GM12865 (cell line): ENCODE measurements at regions not wholly inside any gene's neighbourhood (a gene's known extent, or its start where the extent isn't known, plus 50 kb on each side); places are given as distances from the start of the nearest gene placed in this dataset.
"Not testable (repeated sequence)": the region's sequence is repeated elsewhere in the genome, so short reads cannot be mapped to it uniquely, and the experiment has no call there.

Experiments used
- DNase-seq: peaks from one replicate; pipeline ENCODE4 v3.0.0; 2010; ENCODE audit warnings: low read depth
- H3K4me3 ChIP-seq: 2 replicates; pipeline ENCODE4 v1.5.1; 2011; ENCODE audit warnings: mild to moderate bottlenecking, low read depth, low read length, control low read depth
- TF ChIP-seq, protein P1 (sequence below): IDR thresholded peaks from 2 replicates; pipeline ENCODE4 v1.5.1; 2011; ENCODE audit warnings: low read length, control low read depth, low read depth, inconsistent platforms; ENCODE audit not compliant: insufficient read depth; ENCODE audit errors: missing control alignments

DNA sequence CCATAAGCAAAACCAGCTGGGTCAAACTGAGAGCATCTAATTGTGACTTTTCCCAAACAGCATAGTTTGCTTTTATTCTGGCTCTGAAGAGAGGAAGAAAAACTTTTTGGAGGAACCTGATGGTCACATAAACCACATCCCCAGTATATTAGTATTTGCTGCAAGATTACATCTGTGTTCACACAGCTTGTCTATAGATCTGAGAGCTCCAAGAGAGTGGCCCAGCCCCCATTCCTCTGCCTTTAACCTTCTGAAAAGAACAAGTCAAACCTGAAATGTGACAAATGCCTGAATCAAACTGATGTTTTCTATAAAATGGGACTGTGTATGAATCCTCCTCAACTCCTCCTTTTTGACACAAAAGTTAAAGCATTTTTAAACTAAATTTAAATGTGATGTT, 435.2 kb downstream of the ZNF479 start:
- DNase-seq, H3K4me3 ChIP-seq: not testable (repeated sequence)

DNA sequence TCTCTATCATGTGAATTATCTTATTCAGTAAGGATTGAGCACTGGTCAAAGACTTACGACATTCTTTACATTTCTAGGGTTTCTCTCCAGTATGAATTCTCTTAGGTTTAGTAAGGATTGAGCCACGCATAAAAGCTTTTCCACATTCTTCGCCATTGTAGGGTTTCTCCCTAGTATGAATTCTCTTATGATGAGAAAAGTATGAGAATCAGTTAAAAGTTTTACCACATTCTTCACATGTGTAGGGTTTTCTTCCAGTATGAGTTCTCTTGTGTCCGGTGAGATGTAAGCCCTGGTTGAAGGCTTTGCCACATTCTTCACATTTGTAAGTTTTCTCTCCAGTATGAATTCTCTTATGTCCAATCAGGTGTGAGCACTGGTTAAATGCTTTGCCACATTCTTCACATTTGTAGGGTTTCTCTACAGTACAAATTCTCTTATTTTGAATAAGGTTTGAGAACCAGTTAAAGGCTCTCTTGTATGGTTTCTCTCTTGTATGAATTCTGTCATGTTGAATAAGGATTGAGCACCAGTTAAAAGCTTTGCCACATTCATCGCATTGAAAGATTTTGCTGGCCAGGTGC, 445.9 kb downstream of the ZNF479 start:
- TF ChIP-seq, protein P1, sequence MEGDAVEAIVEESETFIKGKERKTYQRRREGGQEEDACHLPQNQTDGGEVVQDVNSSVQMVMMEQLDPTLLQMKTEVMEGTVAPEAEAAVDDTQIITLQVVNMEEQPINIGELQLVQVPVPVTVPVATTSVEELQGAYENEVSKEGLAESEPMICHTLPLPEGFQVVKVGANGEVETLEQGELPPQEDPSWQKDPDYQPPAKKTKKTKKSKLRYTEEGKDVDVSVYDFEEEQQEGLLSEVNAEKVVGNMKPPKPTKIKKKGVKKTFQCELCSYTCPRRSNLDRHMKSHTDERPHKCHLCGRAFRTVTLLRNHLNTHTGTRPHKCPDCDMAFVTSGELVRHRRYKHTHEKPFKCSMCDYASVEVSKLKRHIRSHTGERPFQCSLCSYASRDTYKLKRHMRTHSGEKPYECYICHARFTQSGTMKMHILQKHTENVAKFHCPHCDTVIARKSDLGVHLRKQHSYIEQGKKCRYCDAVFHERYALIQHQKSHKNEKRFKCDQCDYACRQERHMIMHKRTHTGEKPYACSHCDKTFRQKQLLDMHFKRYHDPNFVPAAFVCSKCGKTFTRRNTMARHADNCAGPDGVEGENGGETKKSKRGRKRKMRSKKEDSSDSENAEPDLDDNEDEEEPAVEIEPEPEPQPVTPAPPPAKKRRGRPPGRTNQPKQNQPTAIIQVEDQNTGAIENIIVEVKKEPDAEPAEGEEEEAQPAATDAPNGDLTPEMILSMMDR, result no peak
- no peak for DNase-seq
- H3K4me3 ChIP-seq, result no peak overlapping the region

DNA sequence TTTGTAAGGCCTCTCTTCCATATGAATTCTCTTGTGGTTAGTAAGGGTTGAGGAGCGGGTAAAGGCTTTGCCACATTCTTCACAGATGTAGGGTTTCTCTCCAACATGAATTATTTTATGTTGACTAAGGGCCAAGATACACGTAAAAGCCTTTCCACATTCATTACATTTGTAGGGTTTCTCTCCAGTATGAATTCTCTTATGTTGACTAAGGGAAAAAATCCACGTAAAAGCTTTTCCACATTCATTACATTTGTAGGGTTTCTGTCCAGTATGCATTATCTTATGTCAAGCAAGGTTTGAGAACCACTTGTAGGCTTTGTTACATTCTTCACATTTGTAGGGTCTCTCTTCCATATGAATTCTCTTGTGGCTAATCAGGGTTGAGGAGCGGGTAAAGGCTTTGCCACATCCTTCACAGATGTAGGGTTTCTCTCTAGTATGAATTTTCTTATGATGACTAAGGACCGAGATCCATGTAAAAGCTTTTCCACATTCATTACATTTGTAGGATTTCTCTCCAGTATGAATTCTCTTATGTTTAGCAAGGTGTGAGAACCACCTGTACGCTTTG, 493.0 kb downstream of the ZNF479 start:
- H3K4me3 ChIP-seq, result no peak overlapping the region
- no peak for DNase-seq
- TF ChIP-seq, protein P1, result no peak

DNA sequence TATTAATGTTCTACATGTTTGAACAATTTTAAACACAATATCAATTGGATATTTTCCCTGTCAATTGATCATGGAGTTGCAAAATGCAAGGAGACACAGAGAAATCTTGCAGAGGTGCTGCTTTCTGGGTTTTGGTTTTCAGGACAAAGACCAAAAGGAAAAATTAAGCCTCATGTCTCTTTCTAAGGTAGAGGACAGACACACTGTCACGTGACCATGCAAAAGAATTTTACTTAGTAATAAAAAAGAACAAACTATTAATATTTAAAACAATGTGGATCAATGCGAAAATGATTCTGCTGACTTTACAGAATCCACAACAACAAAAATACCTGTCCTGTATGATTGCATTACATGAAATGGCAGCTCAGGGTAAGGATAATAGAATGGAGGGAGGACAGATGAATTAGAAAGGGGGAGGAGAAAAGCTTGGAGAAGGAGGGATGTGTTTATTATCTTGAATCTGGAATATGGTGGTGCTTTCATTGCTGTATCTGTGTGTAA, 493.7 kb upstream of the NUPR2 start:
- TF ChIP-seq, protein P1, result no peak
- DNase-seq, result no peak
- H3K4me3 ChIP-seq, result no peak overlapping the region

DNA sequence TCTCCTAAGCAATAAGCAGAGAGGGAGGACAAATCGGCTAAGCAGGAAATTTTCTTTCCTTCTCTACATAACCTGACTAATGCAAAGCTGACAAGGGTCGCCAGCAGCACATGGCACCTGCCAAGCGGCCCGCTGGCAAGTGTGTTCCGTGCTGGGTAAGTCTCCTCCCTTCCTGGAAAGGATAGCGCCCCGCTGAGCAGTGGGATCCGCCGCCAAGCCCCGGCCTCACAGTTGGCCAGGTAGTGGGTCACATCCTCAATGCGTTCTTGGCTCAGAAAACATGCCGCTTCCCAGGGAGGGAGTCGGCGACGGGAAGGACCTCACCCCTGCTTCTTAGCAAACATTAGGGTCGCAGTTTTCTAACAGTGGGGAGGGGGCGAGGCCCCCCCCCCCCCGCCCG, 488.9 kb upstream of the NUPR2 start:
- no peak for DNase-seq
- H3K4me3 ChIP-seq, result no peak overlapping the region
- TF ChIP-seq, protein P1, result no peak

DNA sequence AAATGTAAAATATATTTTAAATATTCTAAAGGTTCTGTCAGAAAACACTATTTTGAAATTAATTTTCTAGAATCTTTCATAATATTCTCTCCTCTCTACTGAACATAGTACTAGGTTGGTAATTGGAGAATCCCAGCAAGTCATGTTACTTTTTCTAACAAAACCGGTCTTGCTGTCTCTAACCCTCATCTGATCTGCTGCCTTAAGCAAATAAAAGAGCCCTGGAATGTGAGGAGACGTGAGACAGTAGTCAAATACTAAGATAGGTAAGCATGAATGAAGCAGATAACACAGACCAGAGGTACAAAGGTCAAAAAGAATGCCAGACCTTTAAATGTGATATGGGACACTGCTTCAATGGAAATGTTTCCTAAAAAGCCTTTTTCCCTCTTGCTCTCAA, 462.4 kb upstream of the NUPR2 start:
- TF ChIP-seq, protein P1, result no peak
- no peak overlapping the region for H3K4me3 ChIP-seq
- DNase-seq, result no peak

DNA sequence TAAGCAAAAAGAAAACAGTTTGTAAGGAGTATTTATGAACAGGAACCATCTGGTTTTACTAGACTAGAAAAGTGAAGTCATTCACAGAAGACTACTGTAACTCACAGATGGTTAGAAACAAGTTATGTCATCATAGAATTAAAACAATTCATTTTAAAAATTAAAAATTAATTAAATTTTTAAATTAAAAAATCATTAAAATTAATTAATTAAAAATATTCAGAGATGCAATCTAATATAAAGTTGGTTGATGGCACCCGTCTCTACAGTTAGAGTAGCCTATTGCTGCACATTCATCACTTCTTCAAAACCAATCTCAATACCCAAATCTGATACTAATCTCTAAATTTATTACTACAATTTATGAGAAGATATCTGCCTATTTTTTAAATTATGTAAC, 454.8 kb upstream of the NUPR2 start:
- no peak overlapping the region for H3K4me3 ChIP-seq
- DNase-seq, result no peak
- TF ChIP-seq, protein P1, result no peak
